ENCODE measurements at regions not wholly inside any gene's neighbourhood (a gene's known extent, or its start where the extent isn't known, plus 50 kb on each side); places are given as distances from the start of the nearest gene placed in this dataset.

GRCh38 chr9:99336531-99336930, 114.4 kb downstream of the SEC61B start:
- no CpG with 5 or more reads among the region's 1 CpG for WGBS

DNA sequence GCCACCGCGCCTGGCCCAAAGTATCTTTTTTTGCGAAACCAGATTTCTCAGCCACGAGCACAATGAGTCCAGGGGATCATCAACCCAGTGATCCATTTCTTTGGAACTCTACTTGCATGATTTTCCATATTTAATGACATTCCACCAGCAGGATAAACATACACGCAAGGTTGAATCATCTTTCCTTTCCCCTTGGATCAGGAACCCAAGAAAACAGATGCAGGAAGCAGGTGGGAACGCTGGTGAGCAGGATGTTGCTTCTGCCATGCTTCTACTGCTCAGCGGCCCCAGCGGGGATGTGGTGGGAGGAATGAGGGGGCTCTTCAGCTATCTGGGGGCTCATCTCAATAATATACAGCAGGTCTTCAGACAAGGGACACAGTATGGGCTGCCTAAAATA, 118.2 kb downstream of the SEC61B start:
- Histone ChIP-seq H3K4me2 (ENCODE audit: low read length, poor library complexity, severe bottlenecking) (no peak overlapping the region), H2BK15ac (ENCODE audit: low read depth, poor library complexity, severe bottlenecking) (no peak overlapping the region), H2BK5ac (ENCODE audit: low read depth, low read length, poor library complexity, severe bottlenecking) (no peak overlapping the region), H3K23ac (ENCODE audit: low read length in 2 of 2) (no peak overlapping the region), H3K79me1 (replicated peaks; ENCODE audit: low read length, poor library complexity, severe bottlenecking) (no peaks in the 10 kb centered on the region), H2BK120ac (ENCODE audit: low read depth, low read length) (no peak overlapping the region), H3K4me3 (ENCODE audit: insufficient read depth in 1 of 2, low read depth in 1 of 2, low read length in 2 of 2) (no peak overlapping the region), H2AFZ (ENCODE audit: low read depth, low read length) (no peak overlapping the region), H3K18ac (ENCODE audit: low read depth in 1 of 2, low read length in 2 of 2) (no peak overlapping the region), H3K14ac (ENCODE audit: low read length in 2 of 2) (no peak overlapping the region), H3K27me3 (ENCODE audit: control insufficient read depth in 1 of 2, insufficient read depth in 1 of 2, low read length in 2 of 2) (no peaks in the 10 kb centered on the region), H4K8ac (ENCODE audit: low read length) (peak overlapping the region; percentile 13), H3K4me1 (ENCODE audit: control insufficient read depth, insufficient read depth, low read depth, low read length) (no peaks in the 10 kb centered on the region), H3K4ac (ENCODE audit: low read depth in 1 of 2, low read length in 2 of 2) (no peak overlapping the region), H2AK5ac (ENCODE audit: low read length, severe bottlenecking) (no peak overlapping the region), H3K9ac (ENCODE audit: low read length) (no peak overlapping the region), H4K91ac (ENCODE audit: low read length) (no peak overlapping the region), H3K36me3 (ENCODE audit: control insufficient read depth in 1 of 2, insufficient read depth in 2 of 2, low read depth in 1 of 2, low read length in 2 of 2) (no peaks in the 10 kb centered on the region), H3K27ac (ENCODE audit: low read length, poor library complexity, severe bottlenecking) (no peak overlapping the region), H2BK12ac (ENCODE audit: low read length in 2 of 2) (no peak overlapping the region), H3K9me3 (ENCODE audit: control insufficient read depth, low read length) (no peaks in the 10 kb centered on the region)
- no peak for DNase-seq
- WGBS = 80% methylated on average over 8 of the region's 8 CpGs

More at GRCh38 chr9:99336531-99336930, 114.4 kb downstream of the SEC61B start:
- no peaks in the 10 kb centered on the region for H3K9me3 ChIP-seq (ENCODE audit: control insufficient read depth, low read length)
- H3K4ac ChIP-seq (ENCODE audit: low read depth in 1 of 2, low read length in 2 of 2) = no peak overlapping the region
- H3K36me3 ChIP-seq (ENCODE audit: control insufficient read depth in 1 of 2, insufficient read depth in 2 of 2, low read depth in 1 of 2, low read length in 2 of 2) = no peaks in the 10 kb centered on the region
- H3K27me3 ChIP-seq (ENCODE audit: control insufficient read depth in 1 of 2, insufficient read depth in 1 of 2, low read length in 2 of 2) = peaks cover 3 to 4% of the 10 kb centered on the region in 2 experiments
- no peak overlapping the region for H3K4me2 ChIP-seq (ENCODE audit: low read length, poor library complexity, severe bottlenecking)
- no peak overlapping the region for H2BK15ac ChIP-seq (ENCODE audit: low read depth, poor library complexity, severe bottlenecking)
- H2BK12ac ChIP-seq (ENCODE audit: low read length in 2 of 2) = no peak overlapping the region
- DNase-seq = no peak
- no peaks in the 10 kb centered on the region for H3K79me1 ChIP-seq (replicated peaks; ENCODE audit: low read length, poor library complexity, severe bottlenecking)
- H2AFZ ChIP-seq (ENCODE audit: low read depth, low read length) = no peak overlapping the region
- no peak overlapping the region for H2BK5ac ChIP-seq (ENCODE audit: low read depth, low read length, poor library complexity, severe bottlenecking)
- H4K8ac ChIP-seq (ENCODE audit: low read length) = no peak overlapping the region
- H4K91ac ChIP-seq (ENCODE audit: low read length) = no peak overlapping the region
- H2BK120ac ChIP-seq (ENCODE audit: low read depth, low read length) = no peak overlapping the region
- no peak overlapping the region for H3K23ac ChIP-seq (ENCODE audit: low read length in 2 of 2)
- H3K18ac ChIP-seq (ENCODE audit: low read depth in 1 of 2, low read length in 2 of 2) = no peak overlapping the region
- H3K4me1 ChIP-seq (ENCODE audit: control insufficient read depth, insufficient read depth, low read depth, low read length) = no peaks in the 10 kb centered on the region
- no peak overlapping the region for H2AK5ac ChIP-seq (ENCODE audit: low read length, severe bottlenecking)
- no peak overlapping the region for H3K14ac ChIP-seq (ENCODE audit: low read length in 2 of 2)
- H3K9ac ChIP-seq (ENCODE audit: low read length) = no peak overlapping the region
- H3K4me3 ChIP-seq (ENCODE audit: insufficient read depth in 1 of 2, low read depth in 1 of 2, low read length in 2 of 2) = no peak overlapping the region
- no peak overlapping the region for H3K27ac ChIP-seq (ENCODE audit: low read length, poor library complexity, severe bottlenecking)

DNA sequence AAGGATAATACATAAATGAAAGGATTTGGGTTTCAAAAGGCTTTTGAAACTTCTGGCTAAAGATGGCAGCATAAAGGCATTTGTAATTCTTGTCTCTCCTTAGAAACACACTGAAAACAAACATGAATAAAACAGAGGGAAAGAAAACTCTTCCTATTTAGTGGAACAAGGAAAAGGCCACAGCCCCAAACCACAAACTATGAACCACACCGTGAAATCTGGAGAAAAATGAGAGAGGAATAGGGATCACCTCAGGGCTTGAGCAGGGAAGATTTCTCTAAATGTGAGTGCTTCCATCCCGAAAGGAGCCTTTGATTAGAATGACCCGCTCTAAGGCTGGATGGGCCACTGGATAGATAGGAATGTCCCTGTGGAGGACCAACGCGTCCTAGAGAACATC, 119.6 kb downstream of the SEC61B start:
- Histone ChIP-seq H3K4me3 (ENCODE audit: insufficient read depth in 1 of 2, low read depth in 1 of 2, low read length in 2 of 2) (no peak overlapping the region), H2BK120ac (ENCODE audit: low read depth, low read length) (no peak overlapping the region), H3K27me3 (ENCODE audit: control insufficient read depth in 1 of 2, insufficient read depth in 1 of 2, low read length in 2 of 2) (no peaks in the 10 kb centered on the region), H2BK12ac (ENCODE audit: low read length in 2 of 2) (no peak overlapping the region), H3K9ac (ENCODE audit: low read length) (no peak overlapping the region), H3K9me3 (ENCODE audit: control insufficient read depth, low read length) (no peaks in the 10 kb centered on the region), H3K4me2 (ENCODE audit: low read length, poor library complexity, severe bottlenecking) (no peak overlapping the region), H3K14ac (ENCODE audit: low read length in 2 of 2) (no peak overlapping the region), H3K18ac (ENCODE audit: low read depth in 1 of 2, low read length in 2 of 2) (no peak overlapping the region), H3K23ac (ENCODE audit: low read length in 2 of 2) (no peak overlapping the region), H2AK5ac (ENCODE audit: low read length, severe bottlenecking) (no peak overlapping the region), H3K4ac (ENCODE audit: low read depth in 1 of 2, low read length in 2 of 2) (no peak overlapping the region), H2BK15ac (ENCODE audit: low read depth, poor library complexity, severe bottlenecking) (no peak overlapping the region), H4K8ac (ENCODE audit: low read length) (peak overlapping the region; percentile 27), H3K27ac (ENCODE audit: low read length, poor library complexity, severe bottlenecking) (no peak overlapping the region), H3K36me3 (ENCODE audit: control insufficient read depth in 1 of 2, insufficient read depth in 2 of 2, low read depth in 1 of 2, low read length in 2 of 2) (no peaks in the 10 kb centered on the region), H2AFZ (ENCODE audit: low read depth, low read length) (no peak overlapping the region), H3K4me1 (ENCODE audit: control insufficient read depth, insufficient read depth, low read depth, low read length) (no peaks in the 10 kb centered on the region), H2BK5ac (ENCODE audit: low read depth, low read length, poor library complexity, severe bottlenecking) (no peak overlapping the region), H4K91ac (ENCODE audit: low read length) (no peak overlapping the region), H3K79me1 (replicated peaks; ENCODE audit: low read length, poor library complexity, severe bottlenecking) (no peaks in the 10 kb centered on the region)
- WGBS = 94% methylated on average over 5 of the region's 5 CpGs
- DNase-seq = no peak

DNA sequence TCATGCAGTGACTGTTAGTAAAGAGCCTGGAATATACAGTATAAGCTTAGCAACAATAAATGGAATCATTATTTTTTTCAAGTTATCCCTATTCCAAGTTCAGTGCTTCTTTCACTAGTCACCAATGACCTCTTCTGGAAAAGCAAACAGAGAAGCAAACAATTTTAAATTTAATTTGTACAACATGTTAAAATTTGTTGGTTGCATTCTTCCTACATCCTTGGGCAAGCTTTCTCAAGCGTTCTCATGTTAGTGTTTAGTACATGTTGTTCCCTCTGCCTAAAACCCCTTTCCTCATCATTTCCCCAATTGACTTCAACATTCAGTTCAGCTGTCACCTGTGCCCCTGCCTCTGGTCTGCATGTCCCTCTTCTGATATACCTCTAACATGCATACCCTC, 123.4 kb downstream of the SEC61B start:
- DNase-seq = no peak

More for the DNA sequence above, 123.4 kb downstream of the SEC61B start:
- Histone ChIP-seq H2BK5ac (ENCODE audit: low read depth, low read length, poor library complexity, severe bottlenecking) (no peak overlapping the region), H3K4me3 (ENCODE audit: insufficient read depth in 1 of 2, low read depth in 1 of 2, low read length in 2 of 2) (no peak overlapping the region), H2AFZ (ENCODE audit: low read depth, low read length) (no peak overlapping the region), H3K27ac (ENCODE audit: low read length, poor library complexity, severe bottlenecking) (no peak overlapping the region), H3K18ac (ENCODE audit: low read depth in 1 of 2, low read length in 2 of 2) (no peak overlapping the region), H3K4me1 (ENCODE audit: control insufficient read depth, insufficient read depth, low read depth, low read length) (no peaks in the 10 kb centered on the region), H3K4ac (ENCODE audit: low read depth in 1 of 2, low read length in 2 of 2) (no peak overlapping the region), H3K23ac (ENCODE audit: low read length in 2 of 2) (no peak overlapping the region), H3K14ac (ENCODE audit: low read length in 2 of 2) (no peak overlapping the region), H2BK15ac (ENCODE audit: low read depth, poor library complexity, severe bottlenecking) (no peak overlapping the region), H4K8ac (ENCODE audit: low read length) (no peak overlapping the region), H4K91ac (ENCODE audit: low read length) (no peak overlapping the region), H3K79me1 (replicated peaks; ENCODE audit: low read length, poor library complexity, severe bottlenecking) (no peaks in the 10 kb centered on the region), H2AK5ac (ENCODE audit: low read length, severe bottlenecking) (no peak overlapping the region), H2BK120ac (ENCODE audit: low read depth, low read length) (no peak overlapping the region), H3K9ac (ENCODE audit: low read length) (peak overlapping the region; percentile 8), H2BK12ac (ENCODE audit: low read length in 2 of 2) (no peak overlapping the region), H3K9me3 (ENCODE audit: control insufficient read depth, low read length) (no peaks in the 10 kb centered on the region), H3K27me3 (ENCODE audit: control insufficient read depth in 1 of 2, insufficient read depth in 1 of 2, low read length in 2 of 2) (no peaks in the 10 kb centered on the region), H3K36me3 (ENCODE audit: control insufficient read depth in 1 of 2, insufficient read depth in 2 of 2, low read depth in 1 of 2, low read length in 2 of 2) (no peaks in the 10 kb centered on the region), H3K4me2 (ENCODE audit: low read length, poor library complexity, severe bottlenecking) (no peak overlapping the region)
- WGBS = 95% methylated on average over 1 of the region's 1 CpG

Measured in mesenchymal stem cell (in vitro differentiated cells and primary cell).